Neural progenitor cell (in vitro differentiated cells): ENCODE measurements at regions not wholly inside any gene's neighbourhood (a gene's known extent, or its start where the extent isn't known, plus 50 kb on each side); places are given as distances from the start of the nearest gene placed in this dataset.

Experiments used
- DNase-seq: peaks from one replicate; pipeline ENCODE4 v3.0.0-alpha.2; 2016; ENCODE audit warnings: low spot score
- H2AFZ ChIP-seq: fragments of 200-600 bp; sonication (generic); replicated peaks from 2 replicates; pipeline ENCODE4 v1.6.1; 2016; ENCODE audit warnings: antibody characterized with exemption
- H3F3A ChIP-seq: fragments of 200-600 bp; sonication (generic); 2 replicates; pipeline ENCODE4 v1.6.1; 2016; ENCODE audit warnings: antibody characterized with exemption, low read depth
- H3K27ac ChIP-seq: fragments of 200-600 bp; sonication (generic); 2 replicates; pipeline ENCODE4 v1.5.1; 2016; ENCODE audit warnings: mild to moderate bottlenecking
- H3K27me3 ChIP-seq: fragments of 200-600 bp; sonication (generic); 2 replicates; pipeline ENCODE4 v1.6.1; 2016; ENCODE audit warnings: mild to moderate bottlenecking, moderate library complexity
- H3K36me3 ChIP-seq: fragments of 200-600 bp; sonication (generic); 2 replicates; pipeline ENCODE4 v1.5.1; 2016
- H3K4me1 ChIP-seq: fragments of 200-600 bp; sonication (generic); 2 replicates; pipeline ENCODE4 v1.6.1; 2016; ENCODE audit warnings: mixed run types
- H3K4me2 ChIP-seq: fragments of 200-600 bp; sonication (generic); 2 replicates; pipeline ENCODE4 v1.6.1; 2016
- H3K4me3 ChIP-seq: fragments of 200-600 bp; sonication (generic); 2 replicates; pipeline ENCODE4 v1.5.1; 2016
- H3K79me2 ChIP-seq: fragments of 200-600 bp; sonication (generic); 2 replicates; pipeline ENCODE4 v1.6.1; 2016; ENCODE audit warnings: low read depth
- H3K9ac ChIP-seq: fragments of 200-600 bp; sonication (generic); 2 replicates; pipeline ENCODE4 v1.6.1; 2016
- H3K9me3 ChIP-seq: fragments of 200-600 bp; sonication (generic); 2 replicates; pipeline ENCODE4 v1.5.1; 2016; ENCODE audit warnings: low read depth
- H4K20me1 ChIP-seq: fragments of 200-600 bp; sonication (generic); 2 replicates; pipeline ENCODE4 v1.6.1; 2016; ENCODE audit warnings: low read depth
- H3K27ac Mint-ChIP-seq: 3 replicates; pipeline ENCODE4 v1.8.0; 2021; ENCODE audit warnings: mixed read lengths
- H3K27me3 Mint-ChIP-seq: 2 replicates; pipeline ENCODE4 v1.8.0; 2022; ENCODE audit warnings: low read depth, mild to moderate bottlenecking, inconsistent platforms, moderate library complexity, mixed read lengths; ENCODE audit not compliant: insufficient read depth
- H3K36me3 Mint-ChIP-seq: 3 replicates; pipeline ENCODE4 v1.8.0; 2021; ENCODE audit warnings: mixed read lengths
- H3K4me1 Mint-ChIP-seq: 3 replicates; pipeline ENCODE4 v1.8.0; 2021; ENCODE audit warnings: mixed read lengths
- H3K4me3 Mint-ChIP-seq: 3 replicates; pipeline ENCODE4 v1.8.0; 2021; ENCODE audit warnings: mild to moderate bottlenecking, moderate library complexity, mixed read lengths
- H3K9me3 Mint-ChIP-seq: 3 replicates; pipeline ENCODE4 v1.8.0; 2020; ENCODE audit warnings: mixed read lengths
- CTCF ChIP-seq: fragments of 200-600 bp; sonication (generic); IDR thresholded peaks from 2 replicates; pipeline ENCODE4 v1.5.1; 2017; ENCODE audit warnings: antibody characterized with exemption, mild to moderate bottlenecking
- EZH2 ChIP-seq: fragments of 200-600 bp; sonication (generic); IDR thresholded peaks from 2 replicates; pipeline ENCODE4 v1.6.1; 2017; ENCODE audit warnings: antibody characterized with exemption, mild to moderate bottlenecking, moderate library complexity
- EZH2phosphoT487 ChIP-seq: fragments of 200-600 bp; sonication (generic); IDR thresholded peaks from 2 replicates; pipeline ENCODE4 v1.6.1; 2017; ENCODE audit warnings: antibody characterized with exemption

GRCh38 chr3:177467247-177467985 lies 270.1 kb upstream of the TBL1XR1 start:
- H2AFZ ChIP-seq, result no peak overlapping the region
- H3K4me3 Mint-ChIP-seq, result no peak overlapping the region

GRCh38 chr3:177468331-177468730 lies 271.0 kb upstream of the TBL1XR1 start:
- no peak overlapping the region for H3K27ac Mint-ChIP-seq
- TF ChIP-seq EZH2phosphoT487 (no peak), CTCF (no peak), EZH2 (no peak)
- H3K27ac ChIP-seq, result no peak overlapping the region

More at GRCh38 chr3:177467247-177467985, 270.1 kb upstream of the TBL1XR1 start:
- peaks cover 3% of the 10 kb centered on the region for H3K4me1 ChIP-seq
- H3K4me2 ChIP-seq, result no peak overlapping the region
- H3F3A ChIP-seq, result no peaks in the 10 kb centered on the region
- H3K4me3 ChIP-seq, result no peak overlapping the region
- H3K27me3 Mint-ChIP-seq, result peaks cover 11% of the 10 kb centered on the region
- peaks cover 3% of the 10 kb centered on the region for H3K9me3 Mint-ChIP-seq
- H3K27ac Mint-ChIP-seq, result no peak overlapping the region
- no peak for DNase-seq
- peaks cover 34% of the 10 kb centered on the region for H3K4me1 Mint-ChIP-seq
- no peaks in the 10 kb centered on the region for H3K9me3 ChIP-seq
- H3K79me2 ChIP-seq, result no peaks in the 10 kb centered on the region
- no peak overlapping the region for H3K27ac ChIP-seq
- no peak overlapping the region for H3K9ac ChIP-seq
- H3K27me3 ChIP-seq, result no peaks in the 10 kb centered on the region
- TF ChIP-seq CTCF (no peak), EZH2 (no peak), EZH2phosphoT487 (no peak)
- no peaks in the 10 kb centered on the region for H4K20me1 ChIP-seq
- H3K36me3 ChIP-seq, result no peaks in the 10 kb centered on the region
- no peaks in the 10 kb centered on the region for H3K36me3 Mint-ChIP-seq

GRCh38 chr3:177468816-177469215 lies 271.5 kb upstream of the TBL1XR1 start:
- Histone ChIP-seq H3K27ac (no peak overlapping the region), H3K27me3 (no peaks in the 10 kb centered on the region), H3F3A (no peaks in the 10 kb centered on the region), H3K9ac (no peak overlapping the region), H4K20me1 (no peaks in the 10 kb centered on the region), H3K4me3 (no peak overlapping the region), H3K4me2 (no peak overlapping the region), H2AFZ (no peak overlapping the region), H3K4me1 (peaks cover 8% of the 10 kb centered on the region), H3K36me3 (no peaks in the 10 kb centered on the region), H3K9me3 (no peaks in the 10 kb centered on the region), H3K79me2 (no peaks in the 10 kb centered on the region)
- Mint-ChIP-seq H3K27me3 (peaks cover 11% of the 10 kb centered on the region), H3K27ac (no peak overlapping the region), H3K9me3 (peaks cover 3% of the 10 kb centered on the region), H3K4me3 (no peak overlapping the region), H3K36me3 (no peaks in the 10 kb centered on the region), H3K4me1 (peaks cover 33% of the 10 kb centered on the region)
- DNase-seq, result no peak
- no peak for TF ChIP-seq EZH2
- TF ChIP-seq EZH2phosphoT487, result no peak
- TF ChIP-seq CTCF, result no peak

More at GRCh38 chr3:177468331-177468730, 271.0 kb upstream of the TBL1XR1 start:
- Histone ChIP-seq H3K79me2 (no peaks in the 10 kb centered on the region), H3K4me3 (no peak overlapping the region), H4K20me1 (no peaks in the 10 kb centered on the region), H3F3A (no peaks in the 10 kb centered on the region), H3K27me3 (no peaks in the 10 kb centered on the region), H3K4me2 (no peak overlapping the region), H2AFZ (no peak overlapping the region), H3K9ac (no peak overlapping the region), H3K4me1 (peaks cover 7% of the 10 kb centered on the region), H3K36me3 (no peaks in the 10 kb centered on the region), H3K9me3 (no peaks in the 10 kb centered on the region)
- Mint-ChIP-seq H3K4me1 (peaks cover 37% of the 10 kb centered on the region), H3K36me3 (no peaks in the 10 kb centered on the region), H3K9me3 (peaks cover 3% of the 10 kb centered on the region), H3K27me3 (peaks cover 11% of the 10 kb centered on the region), H3K4me3 (no peak overlapping the region)
- no peak for DNase-seq
